Keratinocyte (primary cell): ENCODE measurements at regions not wholly inside any gene's neighbourhood (a gene's known extent, or its start where the extent isn't known, plus 50 kb on each side); places are given as distances from the start of the nearest gene placed in this dataset.

Experiments
- DNase-seq: peaks from one replicate; pipeline ENCODE4 v3.0.0-alpha.2; 2011; ENCODE audit warnings: low read depth, missing footprints, low spot score
- FAIRE-seq: peaks from 2 replicates; lab custom pipeline; 2011; peaks lifted over from hg19 to GRCh38; lab: Jason Lieb, UNC
- H2AFZ ChIP-seq: 2 replicates; pipeline ENCODE4 v1.6.0; 2012; ENCODE audit warnings: low read length, control low read depth, inconsistent platforms; ENCODE audit not compliant: control insufficient read depth
- H3K27ac ChIP-seq: 2 replicates; pipeline ENCODE4 v1.5.1; 2011; ENCODE audit warnings: low read length; ENCODE audit not compliant: control insufficient read depth, insufficient read depth
- H3K27me3 ChIP-seq: 3 replicates; pipeline ENCODE4 v1.6.0; 2011; ENCODE audit warnings: low read length; ENCODE audit not compliant: control insufficient read depth, insufficient read depth; ENCODE audit errors: extremely low read depth
- H3K36me3 ChIP-seq, 2 experiments: 2 replicates in 1 of 2; 3 replicates in 1 of 2; pipeline ENCODE4 v1.5.1; 2011; ENCODE audit warnings: low read length in 2 of 2, mild to moderate bottlenecking in 1 of 2; ENCODE audit not compliant: control insufficient read depth in 2 of 2, insufficient read depth in 2 of 2; ENCODE audit errors: extremely low read depth in 1 of 2
- H3K4me1 ChIP-seq: 3 replicates; pipeline ENCODE4 v1.5.1; 2011; ENCODE audit warnings: low read length; ENCODE audit not compliant: control insufficient read depth, insufficient read depth; ENCODE audit errors: extremely low read depth
- H3K4me2 ChIP-seq: 3 replicates; pipeline ENCODE4 v1.6.0; 2011; ENCODE audit warnings: low read depth, low read length; ENCODE audit not compliant: control insufficient read depth, insufficient read depth; ENCODE audit errors: extremely low read depth
- H3K4me3 ChIP-seq, 3 experiments: fragments of 200-600 bp in 1 of 3; sonication (generic) in 1 of 3; 2 replicates in 2 of 3; 3 replicates in 1 of 3; pipeline ENCODE4 v1.5.1; 2011 to 2016; ENCODE audit warnings: low read length in 3 of 3, mild to moderate bottlenecking in 3 of 3, control low read depth in 2 of 3, inconsistent platforms in 1 of 3, low read depth in 1 of 3, mixed read lengths in 1 of 3, mixed run types in 1 of 3, moderate library complexity in 1 of 3; ENCODE audit not compliant: control insufficient read depth in 2 of 3, insufficient read depth in 2 of 3; ENCODE audit errors: extremely low read depth in 1 of 3
- H3K79me2 ChIP-seq: 2 replicates; pipeline ENCODE4 v1.6.0; 2012; ENCODE audit warnings: low read length; ENCODE audit not compliant: control insufficient read depth, insufficient read depth
- H3K9ac ChIP-seq: 3 replicates; pipeline ENCODE4 v1.6.0; 2011; ENCODE audit warnings: low read length; ENCODE audit not compliant: control insufficient read depth, insufficient read depth; ENCODE audit errors: extremely low read depth
- H3K9me1 ChIP-seq: 3 replicates; pipeline ENCODE4 v1.6.0; 2011; ENCODE audit warnings: low read length; ENCODE audit not compliant: control insufficient read depth, insufficient read depth; ENCODE audit errors: extremely low read depth
- H3K9me3 ChIP-seq: 2 replicates; pipeline ENCODE4 v1.5.1; 2012; ENCODE audit warnings: low read depth, low read length; ENCODE audit not compliant: control insufficient read depth
- H4K20me1 ChIP-seq: 3 replicates; pipeline ENCODE4 v1.6.0; 2011; ENCODE audit warnings: low read length; ENCODE audit not compliant: control insufficient read depth, insufficient read depth; ENCODE audit errors: extremely low read depth
- CTCF ChIP-seq, 3 experiments: IDR thresholded peaks in 1 of 3; conservative IDR thresholded peaks in 1 of 3; optimal IDR thresholded peaks in 1 of 3; 2 replicates in 2 of 3; 3 replicates in 1 of 3; pipeline versions ENCODE3 to v1.5.1; 2011; ENCODE audit warnings: low read length in 3 of 3, mild to moderate bottlenecking in 3 of 3, moderate library complexity in 2 of 3, control low read depth in 1 of 3, inconsistent platforms in 1 of 3; ENCODE audit not compliant: insufficient read depth in 2 of 3; ENCODE audit errors: extremely low read depth in 1 of 3
- EZH2 ChIP-seq: IDR thresholded peaks from one replicate; pipeline ENCODE4 v1.6.1; 2012; ENCODE audit warnings: inconsistent platforms, mild to moderate bottlenecking, low read length, moderate library complexity
- dilution Hi-C: fragments of 300-500 bp; cut with MboI; formaldehyde crosslinking; loops from one replicate; pipeline ENCODE4 v1.7.0; 2020; ENCODE audit warnings: low sequenced_read_pairs; ENCODE audit not compliant: extremely low pct_ligation_motif_present

- Histone ChIP-seq H3K4me2 (no peak overlapping the region), H3K27me3 (no peaks in the 10 kb centered on the region), H3K79me2 (no peaks in the 10 kb centered on the region), H3K27ac (no peak overlapping the region), H3K9me3 (no peaks in the 10 kb centered on the region), H3K4me1 (peaks cover 4% of the 10 kb centered on the region), H4K20me1 (no peaks in the 10 kb centered on the region), H2AFZ (no peak overlapping the region), H3K36me3 (no peaks in the 10 kb centered on the region), H3K4me3 (no peak overlapping the region), H3K9ac (no peak overlapping the region), H3K9me1 (no peaks in the 10 kb centered on the region)
- DNase-seq (no peak), FAIRE-seq (no peak)
- dilution Hi-C loops = no loop called here
- TF ChIP-seq CTCF (optimal IDR thresholded peaks at IDR 0.05 in 1 of 3, IDR thresholded peaks at IDR 0.05 in 1 of 3, conservative IDR thresholded peaks at IDR 0.05 in 1 of 3; ENCODE audit: extremely low read depth in 1 of 3, insufficient read depth in 2 of 3, low read length in 3 of 3) (no peak), EZH2 (no peak)
Measured at GRCh38 chr1:55913565-55913964, 665.8 kb downstream of the PLPP3 start.

GRCh38 chr1:55912438-55912837 lies 666.9 kb downstream of the PLPP3 start:
- TF ChIP-seq EZH2 (no peak), CTCF (optimal IDR thresholded peaks at IDR 0.05 in 1 of 3, IDR thresholded peaks at IDR 0.05 in 1 of 3, conservative IDR thresholded peaks at IDR 0.05 in 1 of 3; ENCODE audit: extremely low read depth in 1 of 3, insufficient read depth in 2 of 3, low read length in 3 of 3) (no peak)
- no peak overlapping the region for H3K4me3 ChIP-seq
- H3K27ac ChIP-seq = no peak overlapping the region
- no peaks in the 10 kb centered on the region for H4K20me1 ChIP-seq
- no peaks in the 10 kb centered on the region for H3K79me2 ChIP-seq
- no peak overlapping the region for H3K9ac ChIP-seq
- dilution Hi-C loops = no loop called here
- no peak for FAIRE-seq
- no peaks in the 10 kb centered on the region for H3K27me3 ChIP-seq
- H3K9me3 ChIP-seq = no peaks in the 10 kb centered on the region
- no peaks in the 10 kb centered on the region for H3K36me3 ChIP-seq
- DNase-seq = no peak
- peaks cover 4% of the 10 kb centered on the region for H3K4me1 ChIP-seq
- H2AFZ ChIP-seq = no peak overlapping the region
- no peaks in the 10 kb centered on the region for H3K9me1 ChIP-seq
- no peak overlapping the region for H3K4me2 ChIP-seq
